Fibroblast of lung (primary cell): ENCODE measurements at regions not wholly inside any gene's neighbourhood (a gene's known extent, or its start where the extent isn't known, plus 50 kb on each side); places are given as distances from the start of the nearest gene placed in this dataset.

Experiments
- CTCF ChIP-seq, 2 donors: IDR thresholded peaks in 1 of 2; conservative IDR thresholded peaks in 1 of 2; 1 replicate in 1 of 2; 2 replicates in 1 of 2; pipeline ENCODE4 v1.5.1; 2011 to 2012; ENCODE audit warnings: low read length in 2 of 2, control low read depth in 1 of 2, inconsistent platforms in 1 of 2, low read depth in 1 of 2, mild to moderate bottlenecking in 1 of 2
- EZH2 ChIP-seq: IDR thresholded peaks from 2 replicates; pipeline ENCODE4 v1.5.1; 2012; ENCODE audit warnings: low read length, control low read depth, mild to moderate bottlenecking; ENCODE audit errors: missing control alignments

- TF ChIP-seq CTCF (conservative IDR thresholded peaks at IDR 0.05 in 1 of 2, IDR thresholded peaks at IDR 0.05 in 1 of 2; ENCODE audit: low read depth in 1 of 2, low read length in 2 of 2) (no peak), EZH2 (no peak)
Measured at GRCh38 chr4:176968094-176968493, 175.4 kb upstream of the VEGFC start.
